ENCODE measurements at regions not wholly inside any gene's neighbourhood (a gene's known extent, or its start where the extent isn't known, plus 50 kb on each side); places are given as distances from the start of the nearest gene placed in this dataset.

DNA sequence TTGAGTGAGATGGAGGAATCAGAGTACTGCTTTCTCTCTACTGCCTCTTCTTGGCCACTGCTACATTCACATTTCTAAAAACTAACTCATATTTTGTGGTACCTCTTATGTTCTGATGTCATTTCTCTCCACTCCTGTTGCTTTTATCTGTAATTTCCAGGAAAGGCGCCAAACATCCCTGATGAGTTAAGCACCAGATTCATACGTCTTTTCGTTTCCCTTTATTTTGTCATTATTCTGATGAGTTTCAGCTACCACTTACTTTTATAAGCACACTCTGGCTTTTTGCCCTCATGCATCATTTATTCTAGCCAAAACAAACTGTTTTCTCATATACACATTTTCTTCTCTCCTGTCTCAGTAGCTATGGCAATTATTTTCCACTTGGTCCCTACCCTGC lies 680.0 kb downstream of the RNF144B start:
- Histone ChIP-seq H3K4me3 (no peak overlapping the region), H3K27me3 (no peaks in the 10 kb centered on the region), H3K4me1 (peaks cover 0 to 10% (median 3%) of the 10 kb centered on the region in 4 donors), H3K36me3 (no peaks in the 10 kb centered on the region), H3K27ac (replicated peaks in 1 of 4) (peak overlapping the region in 3 of 4 donors; percentile 2 to 58 (median 26)), H3K9me3 (peaks cover 0 to 6% (median 2%) of the 10 kb centered on the region in 4 donors)
- peak; percentile 41 for TF ChIP-seq EP300 (IDR thresholded peaks at IDR 0.05)
- no peak for TF ChIP-seq CTCF (IDR thresholded peaks at IDR 0.05)
- DNase-seq (ENCODE audit: extremely low spot score) = no peak
- intact Hi-C loops (cut with DNase I) = no loop called here
- 44% methylated on average over 3 of the region's 3 CpGs for WGBS

GRCh38 chr6:19070520-19070919 lies 683.4 kb downstream of the RNF144B start:
- peaks cover 0 to 10% (median 3%) of the 10 kb centered on the region in 4 donors for H3K4me1 ChIP-seq
- H3K27me3 ChIP-seq = no peaks in the 10 kb centered on the region
- DNase-seq (ENCODE audit: extremely low spot score) = no peak
- TF ChIP-seq POLR2AphosphoS5 (IDR thresholded peaks at IDR 0.05) = no peak
- TF ChIP-seq CTCF (IDR thresholded peaks at IDR 0.05) = no peak
- TF ChIP-seq EP300 (IDR thresholded peaks at IDR 0.05) = no peak
- no peak for TF ChIP-seq POLR2A (IDR thresholded peaks at IDR 0.05; ENCODE audit: low read depth)
- no peak overlapping the region for H3K4me3 ChIP-seq
- intact Hi-C loops (cut with DNase I) = no loop called here
- no peaks in the 10 kb centered on the region for H3K36me3 ChIP-seq
- no peak overlapping the region for H3K27ac ChIP-seq (replicated peaks in 1 of 4)
- H3K9me3 ChIP-seq = peaks cover 0 to 7% (median 0%) of the 10 kb centered on the region in 4 donors

GRCh38 chr6:19083801-19084200 lies 696.7 kb downstream of the RNF144B start:
- H3K27me3 ChIP-seq = no peaks in the 10 kb centered on the region
- no peaks in the 10 kb centered on the region for H3K36me3 ChIP-seq
- DNase-seq (ENCODE audit: extremely low spot score) = no peak
- no peak overlapping the region for H3K4me3 ChIP-seq
- 94% methylated on average over 1 of the region's 1 CpG for WGBS
- intact Hi-C loops (cut with DNase I) = no loop called here
- H3K4me1 ChIP-seq = peaks cover 0 to 7% (median 0%) of the 10 kb centered on the region in 4 donors
- H3K27ac ChIP-seq (replicated peaks in 1 of 4) = no peak overlapping the region
- TF ChIP-seq POLR2AphosphoS5 (IDR thresholded peaks at IDR 0.05) (no peak), POLR2A (IDR thresholded peaks at IDR 0.05; ENCODE audit: low read depth) (no peak), CTCF (IDR thresholded peaks at IDR 0.05) (no peak), EP300 (IDR thresholded peaks at IDR 0.05) (no peak)
- no peaks in the 10 kb centered on the region for H3K9me3 ChIP-seq

DNA sequence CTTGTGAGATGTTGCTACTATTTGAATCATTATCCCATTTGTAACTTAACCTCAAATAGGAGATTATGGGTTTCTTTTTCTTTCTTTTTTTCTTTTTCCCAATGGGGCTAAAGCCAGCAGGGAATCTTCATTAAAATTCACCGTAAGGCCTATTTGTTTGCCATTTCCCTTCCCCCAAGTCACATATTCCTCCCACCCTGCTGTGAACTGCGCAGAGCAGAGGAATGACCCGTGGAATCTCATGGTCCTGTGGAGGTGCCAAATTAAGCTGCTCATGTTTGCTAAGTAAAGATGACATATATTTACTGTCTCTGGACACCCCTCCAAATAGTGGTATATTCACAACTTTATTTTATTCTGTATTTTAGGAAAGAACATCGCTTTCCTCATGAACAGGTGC lies 699.3 kb downstream of the RNF144B start:
- no peak for DNase-seq (ENCODE audit: extremely low spot score)
- Histone ChIP-seq H3K4me3 (no peak overlapping the region), H3K27ac (replicated peaks in 1 of 4) (no peak overlapping the region), H3K27me3 (no peaks in the 10 kb centered on the region), H3K4me1 (peaks cover 0 to 7% (median 0%) of the 10 kb centered on the region in 4 donors), H3K9me3 (no peaks in the 10 kb centered on the region), H3K36me3 (no peaks in the 10 kb centered on the region)
- no peak for TF ChIP-seq CTCF (IDR thresholded peaks at IDR 0.05)
- no peak for TF ChIP-seq POLR2A (IDR thresholded peaks at IDR 0.05; ENCODE audit: low read depth)
- TF ChIP-seq POLR2AphosphoS5 (IDR thresholded peaks at IDR 0.05) = no peak
- TF ChIP-seq EP300 (IDR thresholded peaks at IDR 0.05) = no peak
- intact Hi-C loops (cut with DNase I) = no loop called here
- WGBS = 89% methylated on average over 4 of the region's 4 CpGs

DNA sequence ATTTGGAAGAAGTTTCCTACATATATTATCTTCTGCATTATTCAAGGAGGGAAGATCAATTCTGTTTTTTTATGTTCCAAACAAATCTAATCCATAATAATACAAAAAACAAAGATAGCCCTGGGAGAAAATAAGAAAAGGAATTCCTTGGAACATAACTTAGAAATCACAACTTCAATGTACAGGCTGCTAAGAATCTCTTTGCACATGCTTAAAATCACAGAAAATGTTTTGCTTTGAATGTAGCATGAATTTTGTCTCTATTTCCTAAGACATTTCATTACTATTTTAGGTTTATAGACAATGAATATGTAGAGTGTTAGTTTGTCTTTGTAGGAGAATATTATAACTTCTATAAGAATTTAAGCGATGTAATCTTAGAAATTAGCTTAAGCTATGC lies 700.1 kb downstream of the RNF144B start:
- no peak for DNase-seq (ENCODE audit: extremely low spot score)
- Histone ChIP-seq H3K4me1 (peaks cover 0 to 7% (median 0%) of the 10 kb centered on the region in 4 donors), H3K27ac (replicated peaks in 1 of 4) (no peak overlapping the region), H3K36me3 (no peaks in the 10 kb centered on the region), H3K27me3 (no peaks in the 10 kb centered on the region), H3K4me3 (no peak overlapping the region), H3K9me3 (no peaks in the 10 kb centered on the region)
- intact Hi-C loops (cut with DNase I) = no loop called here
- WGBS = 100% methylated on average over 1 of the region's 1 CpG
- TF ChIP-seq CTCF (IDR thresholded peaks at IDR 0.05) (no peak), EP300 (IDR thresholded peaks at IDR 0.05) (no peak)

All from esophagus muscularis mucosa (tissue), 4 donors.